Epithelial cell of proximal tubule (primary cell): ENCODE measurements at regions not wholly inside any gene's neighbourhood (a gene's known extent, or its start where the extent isn't known, plus 50 kb on each side); places are given as distances from the start of the nearest gene placed in this dataset.

Experiments
- DNase-seq: peaks from one replicate; pipeline ENCODE4 v3.0.0-alpha.2; 2011; ENCODE audit warnings: low read depth
- H3K4me3 ChIP-seq: 2 replicates; pipeline ENCODE4 v1.5.1; 2011; ENCODE audit warnings: low read depth, mild to moderate bottlenecking, low read length
- CTCF ChIP-seq: conservative IDR thresholded peaks from 2 replicates; pipeline ENCODE4 v1.5.1; 2012; ENCODE audit warnings: low read depth, mild to moderate bottlenecking, low read length

DNA sequence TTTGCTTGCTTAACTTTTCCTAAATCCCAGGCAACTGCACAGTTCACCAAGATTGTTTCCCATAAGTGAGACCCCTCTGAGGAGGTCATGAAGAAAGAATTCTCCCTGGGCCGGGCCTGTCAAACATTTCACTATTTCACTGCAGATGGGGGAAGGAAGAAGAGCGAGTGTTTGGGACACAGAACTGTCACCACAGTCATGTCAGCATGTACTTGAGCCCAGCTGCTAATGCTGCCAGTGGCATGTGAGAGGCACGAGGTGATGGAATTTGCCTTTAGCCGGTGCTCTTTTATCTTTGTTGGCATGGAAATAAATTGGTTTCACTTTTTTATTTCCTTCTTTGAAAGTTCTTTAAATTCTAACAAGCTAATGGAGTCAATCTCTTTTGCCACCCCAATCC, 277.9 kb upstream of the GADL1 start:
- H3K4me3 ChIP-seq = no peak overlapping the region
- no peak for TF ChIP-seq CTCF
- DNase-seq = no peak

DNA sequence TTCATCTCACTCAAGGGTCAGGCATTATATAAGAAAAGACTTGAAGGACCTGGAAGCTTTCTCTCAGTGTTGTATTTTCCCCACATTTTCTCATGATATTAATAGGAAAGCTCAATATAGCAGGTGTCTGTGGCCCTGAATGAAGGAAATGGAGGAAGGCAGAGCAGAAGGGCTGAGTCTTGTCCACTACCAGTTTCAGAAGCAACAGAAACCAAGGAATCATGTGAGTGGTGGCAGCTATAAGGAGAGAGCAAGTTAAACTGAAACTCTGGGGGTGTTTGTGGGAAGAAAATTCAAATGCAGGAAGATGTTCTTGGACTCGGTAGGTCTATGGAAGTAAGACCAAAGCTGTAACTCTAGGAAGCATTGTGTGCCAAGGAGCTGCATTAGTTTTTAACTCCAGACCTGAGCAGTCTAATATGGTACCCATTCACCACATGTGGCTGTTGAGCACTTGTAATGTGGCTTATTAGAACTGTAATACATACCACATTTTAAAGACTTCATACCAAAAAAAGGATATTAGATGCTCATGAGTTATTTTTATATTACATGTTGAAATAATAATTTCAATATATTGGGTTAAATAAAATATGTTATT, 278.8 kb upstream of the GADL1 start:
- no peak for TF ChIP-seq CTCF
- no peak overlapping the region for H3K4me3 ChIP-seq
- DNase-seq = no peak

GRCh38 chr3:31174079-31174478, 279.6 kb upstream of the GADL1 start:
- TF ChIP-seq CTCF = no peak
- no peak overlapping the region for H3K4me3 ChIP-seq
- no peak for DNase-seq

DNA sequence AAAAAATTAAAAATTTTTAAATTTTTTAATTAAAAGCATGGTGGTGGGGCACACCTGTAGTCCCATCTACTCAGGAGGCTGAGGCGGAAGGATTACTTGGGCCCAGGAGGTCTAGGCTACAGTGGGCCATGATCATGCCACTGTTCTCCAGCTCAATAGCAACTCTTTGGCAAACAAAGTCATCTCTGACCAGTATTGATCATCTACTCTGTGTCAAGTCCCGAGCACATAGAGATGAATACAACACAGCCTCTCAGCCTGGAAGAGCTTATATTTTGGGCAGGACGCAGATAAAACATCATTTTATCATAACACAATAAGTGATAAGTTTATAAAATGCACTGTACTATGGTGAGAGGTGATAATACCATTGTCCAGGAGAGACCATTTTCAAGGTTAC, 281.6 kb upstream of the GADL1 start:
- TF ChIP-seq CTCF = no peak
- no peak for DNase-seq

GRCh38 chr3:31178467-31178866, 284.0 kb upstream of the GADL1 start:
- no peak overlapping the region for H3K4me3 ChIP-seq
- DNase-seq = no peak
- TF ChIP-seq CTCF = no peak

More for the DNA sequence above, 281.6 kb upstream of the GADL1 start:
- no peak overlapping the region for H3K4me3 ChIP-seq

GRCh38 chr3:31179768-31180167, 285.3 kb upstream of the GADL1 start:
- no peak overlapping the region for H3K4me3 ChIP-seq
- no peak for TF ChIP-seq CTCF
- no peak for DNase-seq

DNA sequence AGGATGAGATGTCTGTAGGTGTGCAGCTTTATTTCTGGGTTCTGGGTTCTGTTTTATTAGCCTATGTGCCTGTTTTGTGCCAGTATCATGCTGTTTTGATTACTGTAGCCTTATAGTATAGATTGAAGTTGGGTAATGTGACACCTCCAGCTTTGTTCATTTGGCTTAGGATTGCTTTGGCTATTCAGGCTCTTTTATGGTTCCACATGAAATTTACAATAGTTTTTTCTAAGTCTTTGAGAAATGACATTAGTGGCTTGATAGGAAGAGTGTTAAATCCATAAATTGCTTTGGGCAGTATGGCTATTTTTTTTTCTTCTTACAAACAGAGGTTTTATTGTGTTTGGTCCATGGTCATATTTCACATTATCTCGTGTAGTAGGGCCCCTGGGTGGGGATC, 285.8 kb upstream of the GADL1 start:
- no peak for TF ChIP-seq CTCF
- no peak overlapping the region for H3K4me3 ChIP-seq
- no peak for DNase-seq
